ENCODE measurements at regions not wholly inside any gene's neighbourhood (a gene's known extent, or its start where the extent isn't known, plus 50 kb on each side); places are given as distances from the start of the nearest gene placed in this dataset.
"Not testable (repeated sequence)": the region's sequence is repeated elsewhere in the genome, so short reads cannot be mapped to it uniquely, and the experiment has no call there.

- DNase-seq (ENCODE audit: extremely low spot score, unreplicated experiment); H3K9me3 Mint-ChIP-seq (ENCODE audit: unreplicated experiment); H3K27ac Mint-ChIP-seq (ENCODE audit: unreplicated experiment); H3K4me3 Mint-ChIP-seq (ENCODE audit: unreplicated experiment); H3K4me1 Mint-ChIP-seq (ENCODE audit: unreplicated experiment); H3K36me3 Mint-ChIP-seq (ENCODE audit: unreplicated experiment); H3K27me3 Mint-ChIP-seq (ENCODE audit: unreplicated experiment): not testable (repeated sequence)
These were observed 54.9 kb upstream of the NBPF12 start for GRCh38 chr1:146883190-146883589.

GRCh38 chr1:146881096-146881495, 57.0 kb upstream of the NBPF12 start:
- DNase-seq (ENCODE audit: extremely low spot score, unreplicated experiment); H3K27ac Mint-ChIP-seq (ENCODE audit: unreplicated experiment); H3K4me1 Mint-ChIP-seq (ENCODE audit: unreplicated experiment); H3K4me3 Mint-ChIP-seq (ENCODE audit: unreplicated experiment); H3K27me3 Mint-ChIP-seq (ENCODE audit: unreplicated experiment); H3K36me3 Mint-ChIP-seq (ENCODE audit: unreplicated experiment); H3K9me3 Mint-ChIP-seq (ENCODE audit: unreplicated experiment): not testable (repeated sequence)

- H3K9me3 Mint-ChIP-seq (ENCODE audit: unreplicated experiment); H3K27ac Mint-ChIP-seq (ENCODE audit: unreplicated experiment); H3K4me3 Mint-ChIP-seq (ENCODE audit: unreplicated experiment); DNase-seq (ENCODE audit: extremely low spot score, unreplicated experiment); H3K4me1 Mint-ChIP-seq (ENCODE audit: unreplicated experiment); H3K27me3 Mint-ChIP-seq (ENCODE audit: unreplicated experiment); H3K36me3 Mint-ChIP-seq (ENCODE audit: unreplicated experiment): not testable (repeated sequence)
These were observed 74.3 kb upstream of the NBPF12 start for GRCh38 chr1:146863799-146864319.

- H3K36me3 Mint-ChIP-seq (ENCODE audit: unreplicated experiment); H3K27me3 Mint-ChIP-seq (ENCODE audit: unreplicated experiment); DNase-seq (ENCODE audit: extremely low spot score, unreplicated experiment); H3K27ac Mint-ChIP-seq (ENCODE audit: unreplicated experiment); H3K9me3 Mint-ChIP-seq (ENCODE audit: unreplicated experiment); H3K4me1 Mint-ChIP-seq (ENCODE audit: unreplicated experiment); H3K4me3 Mint-ChIP-seq (ENCODE audit: unreplicated experiment): not testable (repeated sequence)
These were observed 85.0 kb upstream of the NBPF12 start for GRCh38 chr1:146853147-146853546.

- H3K36me3 Mint-ChIP-seq (ENCODE audit: unreplicated experiment); H3K9me3 Mint-ChIP-seq (ENCODE audit: unreplicated experiment); H3K27ac Mint-ChIP-seq (ENCODE audit: unreplicated experiment); DNase-seq (ENCODE audit: extremely low spot score, unreplicated experiment); H3K4me1 Mint-ChIP-seq (ENCODE audit: unreplicated experiment); H3K4me3 Mint-ChIP-seq (ENCODE audit: unreplicated experiment); H3K27me3 Mint-ChIP-seq (ENCODE audit: unreplicated experiment): not testable (repeated sequence)
These were observed 87.7 kb upstream of the NBPF12 start for GRCh38 chr1:146850352-146850889.

- not testable (repeated sequence) for H3K36me3 Mint-ChIP-seq (ENCODE audit: unreplicated experiment)
These were observed 99.4 kb upstream of the NBPF12 start for GRCh38 chr1:146838725-146839124.

GRCh38 chr1:146826957-146827356, 111.2 kb upstream of the NBPF12 start:
- DNase-seq (ENCODE audit: extremely low spot score, unreplicated experiment); H3K4me1 Mint-ChIP-seq (ENCODE audit: unreplicated experiment); H3K4me3 Mint-ChIP-seq (ENCODE audit: unreplicated experiment); H3K27me3 Mint-ChIP-seq (ENCODE audit: unreplicated experiment); H3K27ac Mint-ChIP-seq (ENCODE audit: unreplicated experiment); H3K36me3 Mint-ChIP-seq (ENCODE audit: unreplicated experiment); H3K9me3 Mint-ChIP-seq (ENCODE audit: unreplicated experiment): not testable (repeated sequence)

More at GRCh38 chr1:146838725-146839124, 99.4 kb upstream of the NBPF12 start:
- not testable (repeated sequence) for DNase-seq (ENCODE audit: extremely low spot score, unreplicated experiment); H3K27me3 Mint-ChIP-seq (ENCODE audit: unreplicated experiment); H3K27ac Mint-ChIP-seq (ENCODE audit: unreplicated experiment); H3K4me1 Mint-ChIP-seq (ENCODE audit: unreplicated experiment); H3K9me3 Mint-ChIP-seq (ENCODE audit: unreplicated experiment); H3K4me3 Mint-ChIP-seq (ENCODE audit: unreplicated experiment)

GRCh38 chr1:146794236-146794635, 143.9 kb upstream of the NBPF12 start:
- H3K4me3 Mint-ChIP-seq (ENCODE audit: unreplicated experiment); H3K9me3 Mint-ChIP-seq (ENCODE audit: unreplicated experiment); H3K27ac Mint-ChIP-seq (ENCODE audit: unreplicated experiment); H3K36me3 Mint-ChIP-seq (ENCODE audit: unreplicated experiment); H3K27me3 Mint-ChIP-seq (ENCODE audit: unreplicated experiment); H3K4me1 Mint-ChIP-seq (ENCODE audit: unreplicated experiment); DNase-seq (ENCODE audit: extremely low spot score, unreplicated experiment): not testable (repeated sequence)

GRCh38 chr1:146792725-146793124, 145.4 kb upstream of the NBPF12 start:
- H3K9me3 Mint-ChIP-seq (ENCODE audit: unreplicated experiment); H3K4me3 Mint-ChIP-seq (ENCODE audit: unreplicated experiment); H3K27ac Mint-ChIP-seq (ENCODE audit: unreplicated experiment); DNase-seq (ENCODE audit: extremely low spot score, unreplicated experiment); H3K4me1 Mint-ChIP-seq (ENCODE audit: unreplicated experiment); H3K36me3 Mint-ChIP-seq (ENCODE audit: unreplicated experiment); H3K27me3 Mint-ChIP-seq (ENCODE audit: unreplicated experiment): not testable (repeated sequence)

GRCh38 chr1:146784212-146784940, 153.7 kb upstream of the NBPF12 start:
- H3K36me3 Mint-ChIP-seq (ENCODE audit: unreplicated experiment); H3K4me1 Mint-ChIP-seq (ENCODE audit: unreplicated experiment); DNase-seq (ENCODE audit: extremely low spot score, unreplicated experiment); H3K9me3 Mint-ChIP-seq (ENCODE audit: unreplicated experiment); H3K4me3 Mint-ChIP-seq (ENCODE audit: unreplicated experiment); H3K27ac Mint-ChIP-seq (ENCODE audit: unreplicated experiment); H3K27me3 Mint-ChIP-seq (ENCODE audit: unreplicated experiment): not testable (repeated sequence)

- not testable (repeated sequence) for H3K27me3 Mint-ChIP-seq (ENCODE audit: unreplicated experiment); H3K4me3 Mint-ChIP-seq (ENCODE audit: unreplicated experiment); H3K4me1 Mint-ChIP-seq (ENCODE audit: unreplicated experiment); DNase-seq (ENCODE audit: extremely low spot score, unreplicated experiment); H3K9me3 Mint-ChIP-seq (ENCODE audit: unreplicated experiment); H3K27ac Mint-ChIP-seq (ENCODE audit: unreplicated experiment); H3K36me3 Mint-ChIP-seq (ENCODE audit: unreplicated experiment)
These were observed 156.9 kb upstream of the NBPF12 start for GRCh38 chr1:146781235-146781634.

GRCh38 chr1:146777826-146778602, 160.1 kb upstream of the NBPF12 start:
- H3K27me3 Mint-ChIP-seq (ENCODE audit: unreplicated experiment); H3K4me1 Mint-ChIP-seq (ENCODE audit: unreplicated experiment): not testable (repeated sequence)

More at GRCh38 chr1:146777826-146778602, 160.1 kb upstream of the NBPF12 start:
- DNase-seq (ENCODE audit: extremely low spot score, unreplicated experiment); H3K36me3 Mint-ChIP-seq (ENCODE audit: unreplicated experiment); H3K9me3 Mint-ChIP-seq (ENCODE audit: unreplicated experiment); H3K27ac Mint-ChIP-seq (ENCODE audit: unreplicated experiment); H3K4me3 Mint-ChIP-seq (ENCODE audit: unreplicated experiment): not testable (repeated sequence)

All from osteocyte (in vitro differentiated cells).